ENCODE measurements at regions not wholly inside any gene's neighbourhood (a gene's known extent, or its start where the extent isn't known, plus 50 kb on each side); places are given as distances from the start of the nearest gene placed in this dataset.

DNA sequence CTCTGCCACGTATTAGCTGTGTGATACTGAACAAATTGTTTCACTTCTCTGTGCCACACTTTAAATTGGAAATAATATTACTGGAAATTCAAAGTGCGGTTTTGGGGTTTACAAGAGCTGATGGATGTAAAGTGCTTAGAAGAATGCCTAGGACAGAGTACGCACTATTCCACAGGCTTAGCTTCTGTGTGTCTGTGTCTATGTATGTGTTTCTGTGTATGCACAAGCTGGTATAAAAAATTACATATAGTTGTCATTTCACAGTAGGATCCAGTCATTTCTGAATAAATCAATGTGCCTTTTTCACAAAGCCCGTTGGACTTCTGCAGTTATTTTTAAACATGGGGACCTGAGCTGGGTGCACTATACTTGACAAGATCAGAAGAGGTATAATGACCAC lies 370.4 kb downstream of the TUSC7 start:
- no peak for DNase-seq (ENCODE audit: low read depth)

DNA sequence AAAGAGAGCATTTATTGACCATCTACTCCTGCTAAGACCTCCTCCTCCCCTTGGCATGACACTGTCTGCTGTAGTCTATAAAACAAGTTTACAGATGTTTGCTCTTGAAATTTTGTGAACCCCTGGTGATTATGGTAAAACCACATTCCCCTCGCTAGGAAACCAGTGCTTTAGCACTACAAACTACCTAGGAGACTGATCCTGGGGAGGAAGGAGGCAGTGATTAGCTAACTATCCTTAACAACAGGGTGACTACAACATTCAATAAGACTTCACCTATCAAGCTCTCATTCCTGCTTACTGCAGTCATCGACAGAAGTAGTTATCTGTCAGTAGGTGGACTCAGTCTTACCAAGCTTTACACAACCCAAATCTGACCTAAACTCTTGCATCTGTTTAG lies 371.3 kb downstream of the TUSC7 start:
- DNase-seq (ENCODE audit: low read depth) = no peak

DNA sequence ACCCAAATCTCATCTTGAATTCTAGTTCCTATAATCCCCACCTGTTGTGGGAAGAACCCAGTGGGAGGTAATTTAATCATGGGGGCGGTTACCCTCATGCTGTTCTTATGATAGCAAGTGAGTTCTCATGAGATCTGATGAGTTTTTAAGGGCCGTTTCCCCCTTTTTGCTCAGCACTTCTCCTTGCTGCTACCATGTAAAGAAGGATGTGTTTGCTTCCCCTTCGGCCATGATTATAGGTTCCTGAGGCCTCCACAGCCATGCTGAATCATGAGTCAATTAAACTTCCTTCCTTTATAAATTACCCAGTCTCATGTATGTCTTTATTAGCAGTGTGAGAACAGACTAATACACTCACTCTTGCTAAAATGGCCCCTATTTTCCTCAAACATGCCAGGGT lies 374.7 kb downstream of the TUSC7 start:
- no peak for DNase-seq (ENCODE audit: low read depth)

DNA sequence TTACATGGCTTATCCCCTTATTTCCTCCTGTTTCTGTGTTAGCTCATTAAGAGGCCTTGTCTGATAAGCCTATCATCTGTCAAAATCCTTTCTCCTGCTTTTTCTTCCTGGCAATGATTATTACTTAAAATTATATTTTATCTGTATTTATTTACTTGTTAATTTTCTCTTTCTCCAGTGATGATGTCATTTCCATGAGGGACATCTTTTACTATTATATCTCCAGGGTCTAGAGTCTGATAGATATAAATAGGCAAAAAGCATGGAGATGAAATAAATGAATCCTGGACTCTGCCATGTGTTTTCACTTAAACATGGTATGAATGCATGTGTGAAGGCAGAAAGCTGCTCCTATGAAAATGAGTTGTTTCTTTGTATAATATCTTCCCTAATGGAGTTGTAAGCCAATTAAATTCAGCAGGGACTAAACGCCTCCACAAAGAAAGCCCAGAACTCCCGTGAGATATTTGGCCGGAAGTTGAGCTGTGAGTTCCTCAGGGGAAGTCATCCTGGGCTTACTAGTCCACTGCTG lies 375.2 kb downstream of the TUSC7 start:
- no peak for DNase-seq (ENCODE audit: low read depth)

DNA sequence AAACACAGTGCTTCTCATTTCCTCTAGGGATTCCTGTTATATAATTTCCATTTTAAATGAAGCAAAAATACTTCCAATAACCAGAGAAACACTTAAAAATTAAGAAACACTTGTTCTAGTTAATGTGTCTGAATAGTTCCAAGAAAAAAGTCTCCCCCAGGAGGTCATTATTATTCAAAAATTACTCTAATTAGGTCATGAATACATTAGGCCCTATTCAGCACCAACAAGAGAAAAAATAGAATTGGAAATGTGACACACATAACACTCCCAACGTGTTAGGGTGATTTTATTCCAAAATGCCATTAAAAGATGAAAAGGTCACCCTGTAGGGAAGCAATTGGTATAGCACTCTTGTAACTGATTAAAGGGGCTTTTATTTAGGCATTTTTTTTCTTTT lies 382.1 kb downstream of the TUSC7 start:
- DNase-seq (ENCODE audit: low read depth) = no peak

DNA sequence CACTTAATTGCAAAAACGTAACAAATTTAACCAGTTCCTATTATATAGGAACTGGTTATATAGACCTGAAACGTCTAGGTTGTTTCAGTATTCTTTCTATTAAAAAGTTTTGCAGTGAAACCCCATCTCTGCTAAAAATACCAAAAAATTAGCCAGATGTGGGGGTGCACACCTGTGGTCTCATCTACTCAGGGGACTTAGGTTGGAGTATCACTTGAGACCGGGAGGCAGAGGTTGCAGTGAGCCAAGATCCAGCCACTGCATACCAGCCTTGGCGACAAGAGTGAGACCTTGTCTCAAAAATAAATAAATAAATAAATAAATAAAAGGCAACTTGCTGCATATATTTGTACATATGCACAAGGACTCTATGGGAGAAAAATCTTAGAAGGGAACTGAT lies 387.0 kb downstream of the TUSC7 start:
- no peak for DNase-seq (ENCODE audit: low read depth)

DNA sequence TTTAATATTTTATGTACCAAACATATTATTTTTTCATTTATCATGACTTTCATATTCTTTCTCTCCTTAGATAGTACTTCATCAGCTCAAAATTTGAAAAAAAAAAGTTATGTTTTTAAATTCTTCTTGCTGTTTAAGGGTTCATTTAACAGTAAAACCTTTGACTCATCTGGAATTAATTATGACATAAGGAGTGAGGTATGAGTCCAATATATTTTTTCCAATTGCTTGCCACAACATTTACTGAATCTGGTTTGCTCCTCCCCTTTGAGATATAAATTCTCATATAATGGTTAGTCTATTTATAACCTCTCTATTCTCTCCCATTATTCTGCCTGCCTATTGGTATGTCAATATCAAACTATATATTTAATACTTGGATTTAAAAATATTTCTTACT lies 387.8 kb downstream of the TUSC7 start:
- no peak for DNase-seq (ENCODE audit: low read depth)

DNA sequence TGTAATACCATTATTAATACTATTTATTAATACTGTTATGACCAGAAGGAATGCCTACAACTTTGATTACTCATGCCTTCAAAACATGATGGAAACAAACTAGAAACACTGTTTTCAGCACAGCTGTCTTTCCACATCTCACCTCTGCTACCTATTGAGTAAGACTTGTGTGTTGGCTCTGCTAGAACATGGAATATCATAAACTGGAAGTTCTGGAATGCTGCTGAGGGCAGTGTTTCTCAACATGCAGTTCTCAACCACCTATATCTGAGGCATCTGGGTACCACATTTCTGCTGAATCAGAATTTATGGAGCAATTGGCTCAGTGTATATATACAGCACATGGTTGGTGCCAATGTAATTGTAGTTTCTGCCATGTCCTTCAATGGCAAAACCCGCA lies 392.1 kb downstream of the TUSC7 start:
- DNase-seq (ENCODE audit: low read depth) = no peak

DNA sequence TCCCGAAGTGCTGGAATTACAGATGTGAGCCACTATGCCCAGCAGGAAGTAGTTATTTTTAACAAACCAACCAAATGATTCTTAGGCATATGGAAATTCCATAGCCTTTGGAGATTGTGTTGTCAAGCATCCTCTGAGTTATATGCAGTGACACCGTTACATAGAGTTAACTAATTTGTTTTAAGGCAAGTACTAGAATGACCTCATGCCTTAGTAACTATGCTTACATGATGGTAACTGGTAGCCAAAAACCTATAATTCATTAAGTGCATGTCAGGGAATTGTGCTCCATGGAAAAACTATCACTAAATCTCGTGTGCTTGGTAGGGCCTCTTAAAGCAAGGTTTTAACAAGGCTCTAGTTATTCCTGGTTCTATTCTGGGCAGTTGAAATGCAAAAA lies 392.8 kb downstream of the TUSC7 start:
- no peak for DNase-seq (ENCODE audit: low read depth)

DNA sequence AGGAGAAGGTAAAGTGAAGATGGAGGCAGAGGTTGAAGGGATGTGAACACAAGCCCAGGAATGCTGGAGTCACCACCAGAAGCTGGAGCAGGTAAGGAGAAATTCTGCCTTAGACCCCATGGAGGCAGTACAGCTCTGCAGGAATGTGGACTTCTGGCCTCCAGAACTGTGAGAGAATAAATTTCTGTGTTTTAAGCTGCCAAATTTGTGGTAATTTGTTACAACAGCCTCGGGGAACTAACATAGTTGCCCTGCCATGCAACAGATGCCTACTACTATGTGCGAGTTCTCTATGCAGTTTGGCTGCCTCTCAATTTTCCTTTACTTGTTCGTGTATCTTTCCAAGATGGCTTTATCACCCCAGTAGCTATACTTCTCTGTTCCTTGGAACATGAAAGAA lies 394.1 kb downstream of the TUSC7 start:
- no peak for DNase-seq (ENCODE audit: low read depth)

DNA sequence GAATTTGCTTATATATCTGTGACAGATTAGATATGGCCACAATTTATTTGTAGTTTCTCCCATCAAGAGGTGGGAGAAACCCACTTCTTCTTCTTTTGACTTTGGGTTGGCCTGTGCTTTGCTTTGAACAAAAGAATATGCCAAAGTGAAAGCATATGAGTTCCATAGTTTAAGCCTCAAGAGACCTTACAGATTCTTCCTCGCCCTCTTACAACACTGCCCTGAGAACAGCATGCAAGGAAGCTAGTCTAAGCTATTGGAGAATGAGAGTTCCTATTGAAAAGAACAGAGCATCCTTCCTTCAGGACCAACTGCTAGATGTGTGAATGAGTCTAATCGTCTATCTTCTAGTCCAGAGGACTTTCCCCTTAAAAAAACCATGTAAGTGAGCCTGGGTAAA lies 394.8 kb downstream of the TUSC7 start:
- no peak for DNase-seq (ENCODE audit: low read depth)

DNA sequence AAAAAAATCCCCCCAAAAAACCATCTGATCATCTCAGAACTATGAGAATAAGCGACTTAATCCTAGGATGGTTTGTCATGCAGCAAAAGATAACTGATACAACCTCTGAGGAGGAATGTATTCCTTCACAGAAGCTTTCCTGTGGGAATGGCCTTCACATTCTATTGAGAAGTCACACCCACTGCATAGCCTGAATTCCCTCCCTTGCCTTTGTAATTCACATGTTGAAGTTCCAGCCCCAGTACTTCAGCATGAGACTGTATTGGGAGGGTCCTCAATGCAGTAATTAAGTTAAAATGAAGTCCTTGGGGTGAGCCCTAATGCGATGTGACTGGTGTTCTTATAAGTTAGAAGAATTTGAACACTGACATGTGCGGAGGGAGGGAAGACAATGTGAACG lies 395.2 kb downstream of the TUSC7 start:
- no peak for DNase-seq (ENCODE audit: low read depth)

DNA sequence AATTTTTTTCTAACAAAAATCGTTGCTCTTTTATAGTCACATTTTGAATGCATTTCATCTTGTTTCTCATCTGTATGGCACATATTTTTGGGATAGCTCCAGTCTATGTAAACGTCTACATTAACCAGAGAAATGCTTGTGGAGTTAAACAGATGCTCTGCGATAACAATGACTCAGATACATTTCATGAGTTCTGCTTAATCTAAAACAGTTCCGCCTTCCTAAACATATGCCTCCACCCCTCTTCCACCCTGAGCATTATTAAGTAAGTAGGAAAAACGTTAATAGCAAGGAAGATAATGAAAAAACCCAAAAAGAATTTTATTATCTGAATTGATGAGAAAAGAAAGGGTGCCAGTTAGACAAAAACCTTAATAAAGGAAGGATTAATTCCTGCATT lies 396.1 kb downstream of the TUSC7 start:
- DNase-seq (ENCODE audit: low read depth) = no peak

DNA sequence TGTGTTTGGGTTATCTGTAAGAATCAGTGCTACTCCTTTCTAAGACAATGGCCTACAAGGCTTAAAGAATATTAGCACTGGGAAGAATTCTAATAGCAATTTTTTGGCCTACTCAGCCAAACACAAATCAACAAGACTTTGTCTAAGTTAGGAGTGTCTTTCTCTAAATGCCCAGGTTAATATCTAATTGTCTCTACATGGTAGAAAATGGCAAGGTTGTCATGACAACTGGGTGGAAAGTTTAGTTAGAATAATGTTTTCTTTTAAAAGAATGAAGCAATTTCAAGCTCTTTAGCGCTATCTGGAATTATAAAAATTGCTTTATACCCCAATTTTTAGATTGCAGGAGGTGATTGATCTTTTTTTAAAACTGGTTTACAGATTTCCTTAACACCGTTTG lies 396.8 kb downstream of the TUSC7 start:
- DNase-seq (ENCODE audit: low read depth) = no peak

DNA sequence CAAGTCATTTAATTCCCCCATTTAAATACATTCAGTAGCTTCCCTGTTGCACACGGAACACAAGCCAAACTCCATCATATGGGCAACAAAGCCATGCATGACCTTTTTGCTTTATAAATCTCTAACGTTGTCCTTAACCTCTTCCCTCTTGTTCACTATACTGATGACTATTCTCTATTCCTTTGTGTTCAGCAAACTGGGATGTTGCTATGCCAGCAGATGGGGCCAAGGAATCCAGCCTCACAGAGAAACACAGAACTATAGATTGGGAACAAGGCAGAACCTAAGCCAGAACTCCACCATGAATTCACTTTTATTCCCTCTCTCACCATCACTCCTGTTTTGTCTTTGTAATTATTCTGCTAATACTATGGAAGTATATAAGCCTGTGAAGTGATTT lies 398.4 kb downstream of the TUSC7 start:
- DNase-seq (ENCODE audit: low read depth) = no peak

DNA sequence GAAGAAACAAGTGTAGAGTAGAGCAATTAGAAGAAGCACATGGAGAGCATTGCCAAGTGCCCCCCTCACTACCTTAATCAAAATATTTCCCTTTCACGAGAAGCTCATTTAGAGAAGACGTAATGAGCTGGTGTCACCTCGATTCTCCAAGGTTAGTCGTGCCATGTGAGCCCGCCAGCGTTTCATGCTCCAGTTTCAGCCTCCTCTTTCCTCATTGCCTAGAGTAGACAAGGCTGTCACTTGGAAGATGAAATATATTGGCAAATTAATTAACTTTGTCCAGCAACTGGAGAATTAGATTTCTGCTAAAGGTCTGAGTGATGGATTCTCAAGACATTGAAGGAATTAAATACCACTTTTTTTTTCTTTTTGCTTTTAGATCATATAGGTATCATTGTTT lies 399.6 kb downstream of the TUSC7 start:
- DNase-seq (ENCODE audit: low read depth) = no peak

DNA sequence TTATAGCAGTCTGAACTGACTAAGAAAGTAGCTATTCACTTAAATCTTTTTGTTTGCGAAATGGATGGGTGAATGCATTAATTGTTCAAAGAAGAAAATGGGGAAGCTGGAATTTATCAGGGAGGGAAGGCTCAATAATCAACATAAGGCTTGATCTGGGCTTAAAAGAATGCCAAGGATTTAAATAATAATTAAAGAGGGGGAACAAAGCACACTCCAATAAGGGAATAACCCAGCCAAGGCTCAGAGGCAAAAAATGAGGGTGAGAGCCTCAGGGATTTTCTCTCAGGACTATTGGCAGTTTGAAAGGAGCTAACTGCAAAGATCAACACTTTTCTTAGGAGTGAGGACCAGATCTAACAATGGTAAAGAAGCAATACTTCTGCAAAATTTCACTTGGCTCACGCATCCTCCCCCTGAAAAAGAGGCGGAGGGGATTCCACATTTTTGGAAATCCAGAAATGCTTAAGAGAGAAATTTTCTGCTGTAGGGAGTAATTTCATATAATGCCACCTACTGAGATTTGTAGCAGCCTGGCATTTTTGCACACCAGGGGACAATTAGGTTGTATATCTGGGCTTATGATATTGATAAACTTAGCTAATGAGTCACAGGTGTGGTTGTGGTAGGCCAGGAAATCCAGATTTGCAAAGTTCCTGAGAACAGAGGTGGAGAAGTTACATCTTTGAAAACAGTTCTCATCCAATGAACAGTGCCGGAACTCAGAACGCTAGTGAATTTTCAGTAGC lies 405.1 kb downstream of the TUSC7 start:
- DNase-seq (ENCODE audit: low read depth) = no peak

DNA sequence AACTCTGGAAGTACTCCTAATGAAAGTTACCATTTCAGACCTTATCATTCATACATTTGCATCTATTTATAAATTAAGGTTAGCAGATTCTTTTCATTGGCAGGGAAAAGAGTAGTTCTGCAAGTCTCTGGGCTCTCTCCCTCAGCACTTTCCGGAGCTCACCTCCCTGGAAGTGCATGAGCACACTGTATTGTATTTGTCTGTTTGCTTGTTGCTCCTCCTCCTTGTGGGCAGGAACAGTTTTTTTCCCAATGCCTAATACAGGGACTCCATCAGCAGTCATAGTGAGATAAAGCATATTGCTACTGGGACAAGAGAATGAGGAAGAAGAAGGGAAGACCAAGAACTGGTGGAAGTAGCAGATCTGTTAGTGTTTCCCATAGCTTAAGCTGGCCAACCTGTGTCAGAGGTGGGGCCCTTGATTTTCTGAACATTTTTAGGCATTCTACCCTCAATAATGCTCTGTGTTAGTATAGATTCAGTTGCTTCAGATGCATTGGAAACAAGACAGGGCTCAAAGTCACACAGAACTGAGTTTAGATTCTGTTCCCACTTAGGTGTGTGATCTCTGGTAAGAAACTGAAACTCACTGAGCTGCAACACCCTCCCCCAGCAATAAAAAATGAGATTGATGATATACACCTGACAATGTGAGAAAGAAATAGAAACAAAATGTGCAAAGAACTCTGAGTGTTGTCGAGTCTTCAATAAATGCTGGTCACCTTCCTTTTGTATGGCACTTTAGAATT lies 407.8 kb downstream of the TUSC7 start:
- no peak for DNase-seq (ENCODE audit: low read depth)

DNA sequence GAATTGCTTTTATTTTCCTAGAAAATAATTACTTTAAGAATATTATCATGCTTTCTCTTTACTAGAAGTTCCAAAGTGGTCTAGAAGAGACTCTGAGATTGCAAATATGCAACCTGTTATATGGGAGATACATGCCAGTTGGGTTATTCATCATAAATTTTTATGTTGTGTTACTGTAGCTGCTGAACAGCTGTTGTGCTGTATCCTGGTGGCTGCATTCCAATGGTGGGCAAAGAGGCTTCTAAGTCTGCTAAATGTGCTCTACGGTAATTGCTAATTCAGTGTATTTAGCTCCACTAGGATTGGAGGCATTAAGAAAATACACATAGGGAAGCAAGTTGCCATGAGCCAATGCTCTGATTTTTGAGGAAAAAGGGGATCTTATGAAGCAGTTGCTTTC lies 409.0 kb downstream of the TUSC7 start:
- no peak for DNase-seq (ENCODE audit: low read depth)

DNA sequence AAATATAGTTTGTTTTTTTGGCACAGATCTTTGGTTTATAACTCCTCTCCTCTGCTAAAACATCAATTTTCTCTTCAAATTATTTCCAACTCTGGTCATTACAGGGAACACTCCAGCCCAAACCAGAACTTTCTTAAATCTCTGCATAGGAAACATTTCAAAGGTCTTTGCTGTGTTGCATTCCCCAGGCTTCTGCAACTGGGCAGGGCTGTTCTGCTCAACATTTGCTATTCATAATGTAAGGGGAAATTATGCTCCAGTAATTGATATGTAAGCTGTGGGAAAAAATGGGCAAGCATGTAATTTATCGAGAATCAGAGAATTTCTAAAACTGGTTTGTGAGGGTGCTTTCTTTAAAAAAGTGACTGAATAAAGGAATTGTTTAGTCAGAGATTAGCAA lies 410.4 kb downstream of the TUSC7 start:
- no peak for DNase-seq (ENCODE audit: low read depth)

DNA sequence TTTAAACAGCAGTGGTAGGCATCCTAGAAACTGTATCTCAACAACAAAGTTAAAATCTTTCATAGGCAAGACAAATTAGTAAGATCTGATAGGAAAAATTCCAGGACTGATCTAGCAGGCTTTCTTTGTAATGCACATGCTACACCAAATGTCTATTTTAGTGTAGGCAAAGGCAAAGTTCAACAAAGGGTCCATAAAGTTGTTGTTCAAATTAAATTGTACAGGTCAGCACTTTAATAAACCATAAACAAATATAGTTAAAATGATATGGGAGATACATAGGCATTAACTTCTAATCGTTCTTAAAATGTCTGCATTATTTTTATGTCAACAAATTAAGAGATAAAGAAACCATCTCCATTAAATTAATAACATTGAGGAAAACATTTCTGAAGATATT lies 413.0 kb downstream of the TUSC7 start:
- no peak for DNase-seq (ENCODE audit: low read depth)

DNA sequence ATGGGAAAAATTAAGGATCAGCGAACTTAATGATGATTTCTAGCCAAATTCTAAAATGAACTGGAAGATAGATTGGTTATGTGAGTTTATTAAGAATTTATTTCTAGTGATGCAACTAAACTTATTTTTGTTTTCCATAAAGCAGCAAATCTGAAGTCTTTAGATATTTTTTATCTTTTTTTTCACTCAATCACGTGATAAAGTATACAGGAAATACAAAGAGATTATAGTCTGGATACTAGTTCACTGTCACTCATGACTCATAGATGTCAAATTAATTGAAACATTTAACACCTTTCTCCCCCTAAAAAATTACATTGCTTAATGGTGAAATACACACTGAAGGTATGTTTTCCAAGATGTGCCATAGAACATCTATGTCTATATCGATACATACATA lies 416.9 kb downstream of the TUSC7 start:
- DNase-seq (ENCODE audit: low read depth) = no peak

DNA sequence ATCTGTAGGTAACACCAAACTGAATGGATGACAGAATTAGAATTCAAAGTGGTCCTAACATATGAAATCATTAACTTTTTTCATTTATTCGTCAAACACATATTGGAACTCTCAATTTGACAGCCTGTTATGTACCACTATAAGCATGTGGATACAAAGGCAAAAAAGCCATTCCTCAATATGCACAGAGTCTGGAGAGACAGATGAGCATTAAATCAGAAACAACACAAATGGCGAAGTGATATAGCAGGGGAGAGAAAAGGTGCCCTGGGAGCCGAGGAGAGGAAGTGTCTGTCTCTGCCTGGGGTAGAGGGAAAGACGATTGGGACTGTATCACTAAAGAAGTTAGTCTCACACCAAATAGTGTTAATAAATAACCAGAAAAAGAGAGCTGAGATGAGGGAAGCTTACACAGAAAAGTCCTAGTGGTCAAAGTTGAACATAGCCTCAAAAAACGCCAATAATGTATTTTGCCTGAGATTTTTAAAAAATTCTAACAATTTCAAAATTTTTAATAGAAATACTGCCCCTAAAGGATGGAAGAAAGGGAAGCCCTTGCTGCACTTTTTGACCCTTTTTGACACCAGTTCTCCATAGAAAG lies 417.5 kb downstream of the TUSC7 start:
- DNase-seq (ENCODE audit: low read depth) = no peak

Measured in GM04504 (cell line).